ENCODE measurements at regions not wholly inside any gene's neighbourhood (a gene's known extent, or its start where the extent isn't known, plus 50 kb on each side); places are given as distances from the start of the nearest gene placed in this dataset.

DNA sequence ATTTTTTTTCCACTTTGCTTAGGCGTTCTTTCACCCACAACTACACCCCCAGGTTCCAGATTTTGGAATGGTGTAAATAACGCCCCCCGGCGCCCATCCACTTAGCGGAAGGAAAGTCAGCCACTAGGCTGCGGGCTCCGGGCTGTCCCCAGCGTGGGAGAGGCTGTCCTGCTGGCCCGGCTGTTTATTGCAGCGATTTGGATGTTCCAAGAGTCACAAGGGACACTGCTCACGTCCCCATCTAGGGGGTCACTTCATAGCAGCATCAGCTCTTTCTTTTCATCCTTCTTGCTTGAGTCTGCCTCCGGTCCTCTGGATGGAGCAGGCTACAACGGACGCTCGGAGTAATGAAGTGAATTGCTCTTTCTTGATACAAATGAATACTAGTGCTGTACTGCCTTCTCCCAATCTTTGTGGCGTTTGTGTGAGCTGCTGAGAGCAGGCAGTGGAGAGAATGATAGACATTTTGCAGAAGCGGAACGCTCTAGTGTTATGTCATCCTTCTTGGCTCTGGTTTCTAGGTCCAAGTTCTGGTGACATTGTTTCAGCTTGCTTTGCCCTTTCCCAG lies 50.7 kb upstream of the PAIP2B start:
- no peak for DNase-seq (ENCODE audit: low spot score)

DNA sequence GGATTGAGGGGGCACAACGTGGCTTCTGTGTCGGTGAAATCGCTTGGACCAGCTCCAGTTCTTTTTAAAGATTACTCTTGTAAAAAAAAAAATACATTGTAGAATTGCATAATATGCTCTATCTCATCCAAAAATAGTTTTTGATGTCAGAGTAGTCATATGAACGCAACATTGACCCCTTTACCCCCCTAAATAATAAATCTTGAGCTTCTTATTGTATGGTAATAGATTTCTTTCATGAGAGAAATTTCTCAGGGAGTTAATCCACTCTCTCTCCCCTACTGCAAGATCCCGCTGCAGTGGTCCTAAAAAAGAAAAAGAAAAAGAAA lies 50.2 kb upstream of the PAIP2B start:
- no peak for DNase-seq (ENCODE audit: low spot score)

DNA sequence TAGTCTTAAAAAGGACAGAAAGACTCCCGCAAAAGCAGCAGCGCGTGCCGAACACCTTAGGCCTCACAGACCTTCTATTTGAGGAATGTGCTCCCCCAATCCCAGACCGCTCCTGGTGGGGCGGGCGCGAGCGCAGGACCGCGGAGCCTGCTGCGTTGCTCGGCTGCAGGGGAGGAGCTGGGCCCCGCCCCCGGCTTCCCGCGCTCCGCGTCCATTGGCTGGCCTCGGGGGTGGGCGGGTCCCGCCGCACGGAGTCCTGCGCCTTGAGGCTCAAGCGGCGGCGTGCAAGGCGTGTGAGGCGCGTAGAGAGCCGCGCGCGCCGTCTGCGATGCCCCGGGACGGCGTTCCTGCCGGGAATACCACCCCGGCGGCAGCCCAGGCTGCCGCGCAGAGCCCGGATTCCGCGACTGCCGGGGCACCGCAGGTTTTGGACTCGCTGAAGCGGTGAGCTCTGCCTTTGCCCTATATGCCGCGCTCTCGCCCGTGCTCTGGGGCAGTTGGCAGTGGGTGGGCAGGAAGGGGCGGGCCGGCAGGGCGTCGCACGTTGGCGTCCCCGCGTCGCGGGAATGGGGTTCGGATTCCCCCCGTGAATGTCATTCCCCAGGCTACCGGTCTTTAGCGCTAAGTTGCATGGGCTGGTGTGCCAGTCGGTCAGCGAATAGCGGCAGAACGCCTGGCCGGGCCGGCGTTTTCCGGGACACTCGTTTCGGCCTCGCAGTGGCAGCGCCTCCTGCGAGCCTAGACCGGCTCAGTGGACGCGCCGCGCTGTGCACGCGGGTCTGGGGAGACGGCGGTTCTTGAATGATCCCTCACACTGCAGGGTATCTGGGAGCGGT lies 49.6 kb upstream of the PAIP2B start:
- DNase-seq (ENCODE audit: low spot score), result peak; percentile 79
